H1 (cell line): ENCODE measurements at regions not wholly inside any gene's neighbourhood (a gene's known extent, or its start where the extent isn't known, plus 50 kb on each side); places are given as distances from the start of the nearest gene placed in this dataset.

Experiments used
- CTCF ChIA-PET: fragments of 300-600 bp; sonication (Branson Sonifier 250); formaldehyde crosslinking; loops from one replicate; lab custom pipeline; 2021; ENCODE audit not compliant: partially characterized antibody; lab: Charles Lee
- POLR2A ChIA-PET: fragments of 300-600 bp; sonication (Branson Sonifier 250); formaldehyde crosslinking; loops from one replicate; lab custom pipeline; 2021; ENCODE audit warnings: inconsistent platforms; ENCODE audit not compliant: partially characterized antibody; lab: Charles Lee
- DNase-seq, 2 experiments: peaks; one replicate each; pipeline versions ENCODE4 v3.0.0 to v3.0.0-alpha.2; 2010 to 2022; ENCODE audit warnings: low spot score in 2 of 2, low read depth in 1 of 2, mixed read lengths in 1 of 2
- FAIRE-seq: peaks from 2 replicates; lab custom pipeline; 2011; peaks lifted over from hg19 to GRCh38; lab: Jason Lieb, UNC
- H2AFZ ChIP-seq: 2 replicates; pipeline ENCODE4 v1.8.1; 2012; ENCODE audit warnings: low read length, inconsistent platforms
- H2AK5ac ChIP-seq: 2 replicates; pipeline ENCODE4 v1.6.1; 2013; ENCODE audit warnings: low read depth, low read length
- H2BK120ac ChIP-seq: replicated peaks from 2 replicates; pipeline ENCODE3; 2013; ENCODE audit warnings: low read depth, low read length, inconsistent platforms
- H2BK12ac ChIP-seq: 2 replicates; pipeline ENCODE4 v1.6.1; 2013; ENCODE audit warnings: low read depth, low read length
- H2BK15ac ChIP-seq: 2 replicates; pipeline ENCODE4 v1.6.1; 2013; ENCODE audit warnings: low read length
- H2BK20ac ChIP-seq: 2 replicates; pipeline ENCODE4 v1.6.1; 2013; ENCODE audit warnings: low read length
- H2BK5ac ChIP-seq: 2 replicates; pipeline ENCODE4 v1.6.1; 2013; ENCODE audit warnings: low read depth, low read length
- H3K14ac ChIP-seq: 2 replicates; pipeline ENCODE4 v1.6.1; 2013; ENCODE audit warnings: inconsistent platforms; ENCODE audit not compliant: insufficient read length
- H3K18ac ChIP-seq: 2 replicates; pipeline ENCODE4 v1.6.1; 2013; ENCODE audit warnings: low read length; ENCODE audit errors: extremely low read depth
- H3K23ac ChIP-seq: 2 replicates; pipeline ENCODE4 v1.6.1; 2013; ENCODE audit warnings: inconsistent platforms; ENCODE audit not compliant: insufficient read length
- H3K23me2 ChIP-seq: 2 replicates; pipeline ENCODE4 v1.6.1; 2013; ENCODE audit warnings: low read depth, low read length
- H3K27ac ChIP-seq: 2 replicates; pipeline ENCODE4 v1.6.1; 2011; ENCODE audit warnings: low read depth, low read length, inconsistent platforms
- H3K27me3 ChIP-seq, 4 experiments: replicated peaks in 1 of 4; 1 replicate in 1 of 4; 2 replicates in 3 of 4; pipeline versions ENCODE4 v1.6.1 to v1.8.1; 2011 to 2013; ENCODE audit warnings: low read length in 3 of 4, mild to moderate bottlenecking in 3 of 4, inconsistent platforms in 2 of 4, mixed read lengths in 2 of 4, moderate library complexity in 1 of 4; ENCODE audit not compliant: control insufficient read depth in 3 of 4, insufficient read depth in 3 of 4; ENCODE audit errors: extremely low read depth in 1 of 4
- H3K36me3 ChIP-seq, 4 experiments: 2 replicates each; pipeline versions ENCODE4 v1.6.1 to v1.8.1; 2011 to 2013; ENCODE audit warnings: mild to moderate bottlenecking in 4 of 4, low read length in 3 of 4, moderate library complexity in 2 of 4, control low read depth in 1 of 4, inconsistent platforms in 1 of 4; ENCODE audit not compliant: insufficient read depth in 4 of 4, control insufficient read depth in 2 of 4
- H3K4ac ChIP-seq: replicated peaks from 2 replicates; pipeline ENCODE3; 2013; ENCODE audit warnings: low read length, low read depth, mixed read lengths, inconsistent platforms; ENCODE audit not compliant: insufficient read length
- H3K4me1 ChIP-seq, 4 experiments: replicated peaks in 1 of 4; 1 replicate in 1 of 4; 2 replicates in 3 of 4; pipeline versions ENCODE4 v1.6.1 to v1.8.1; 2011 to 2013; ENCODE audit warnings: low read length in 3 of 4, inconsistent platforms in 2 of 4, mixed read lengths in 1 of 4; ENCODE audit not compliant: insufficient read depth in 4 of 4, control insufficient read depth in 3 of 4
- H3K4me2 ChIP-seq, 2 experiments: 2 replicates each; pipeline versions ENCODE4 v1.6.1 to v1.8.1; 2011 to 2013; ENCODE audit warnings: low read depth in 2 of 2, low read length in 2 of 2, control low read depth in 1 of 2, inconsistent platforms in 1 of 2, mild to moderate bottlenecking in 1 of 2; ENCODE audit not compliant: insufficient read depth in 1 of 2
- H3K4me3 ChIP-seq, 4 experiments: fragments of 200-600, 300-600 bp in 1 of 4; sonication (generic), shearing (Covaris generic), sonication (Bioruptor Twin) in 1 of 4; 2 replicates each; pipeline versions ENCODE4 v1.5.1 to v1.8.1; 2011 to 2016; ENCODE audit warnings: low read length in 4 of 4, low read depth in 3 of 4, control low read depth in 2 of 4, inconsistent platforms in 2 of 4, mild to moderate bottlenecking in 2 of 4, mixed read lengths in 1 of 4, moderate library complexity in 1 of 4; ENCODE audit not compliant: insufficient read depth in 2 of 4; ENCODE audit errors: extremely low read depth in 1 of 4
- H3K56ac ChIP-seq: replicated peaks from 2 replicates; pipeline ENCODE3; 2013; ENCODE audit warnings: low read depth, mild to moderate bottlenecking, mixed read lengths, low read length, inconsistent platforms; ENCODE audit not compliant: insufficient read length
- H3K79me1 ChIP-seq: 2 replicates; pipeline ENCODE4 v1.6.1; 2013; ENCODE audit warnings: low read depth, low read length, control low read depth
- H3K79me2 ChIP-seq, 2 experiments: 2 replicates each; pipeline versions ENCODE4 v1.6.1 to v1.8.1; 2012 to 2013; ENCODE audit warnings: low read length in 2 of 2, mild to moderate bottlenecking in 2 of 2, inconsistent platforms in 1 of 2; ENCODE audit not compliant: insufficient read depth in 2 of 2, control insufficient read depth in 1 of 2
- H3K9ac ChIP-seq, 4 experiments: replicated peaks in 1 of 4; 1 replicate in 1 of 4; 2 replicates in 3 of 4; pipeline versions ENCODE4 v1.6.1 to v1.8.1; 2011 to 2013; ENCODE audit warnings: low read depth in 3 of 4, low read length in 3 of 4, control low read depth in 2 of 4, mild to moderate bottlenecking in 2 of 4, moderate library complexity in 2 of 4, inconsistent platforms in 1 of 4; ENCODE audit errors: extremely low read depth in 1 of 4
- H3K9me3 ChIP-seq, 2 experiments: 2 replicates each; pipeline versions ENCODE4 v1.6.1 to v1.8.1; 2012 to 2013; ENCODE audit warnings: mild to moderate bottlenecking in 2 of 2, moderate library complexity in 2 of 2, control low read depth in 1 of 2, inconsistent platforms in 1 of 2, low read depth in 1 of 2, low read length in 1 of 2, mixed read lengths in 1 of 2; ENCODE audit not compliant: insufficient read depth in 2 of 2
- H4K20me1 ChIP-seq, 2 experiments: replicated peaks in 1 of 2; 2 replicates each; pipeline versions ENCODE3 to v1.8.1; 2011 to 2013; ENCODE audit warnings: inconsistent platforms in 2 of 2, low read length in 2 of 2, mild to moderate bottlenecking in 1 of 2; ENCODE audit not compliant: insufficient read depth in 2 of 2, control insufficient read depth in 1 of 2
- H4K5ac ChIP-seq: 2 replicates; pipeline ENCODE4 v1.6.1; 2013; ENCODE audit warnings: low read length, low read depth, mixed read lengths, inconsistent platforms; ENCODE audit not compliant: insufficient read length
- H4K8ac ChIP-seq: 2 replicates; pipeline ENCODE4 v1.8.0; 2013; ENCODE audit warnings: mild to moderate bottlenecking, moderate library complexity, low read length, inconsistent platforms; ENCODE audit not compliant: insufficient read depth; ENCODE audit errors: extremely low read depth
- H4K91ac ChIP-seq: replicated peaks from 2 replicates; pipeline ENCODE3; 2013; ENCODE audit warnings: low read length, mixed read lengths, inconsistent platforms; ENCODE audit not compliant: insufficient read length
- NANOG ChIP-seq: IDR thresholded peaks from 2 replicates; pipeline ENCODE4 v1.6.1; 2011; ENCODE audit warnings: low read length, low read depth, mild to moderate bottlenecking, inconsistent platforms; ENCODE audit not compliant: insufficient read depth, poor library complexity, severe bottlenecking
- RAD21 ChIP-seq, 2 experiments: IDR thresholded peaks in 1 of 2; conservative IDR thresholded peaks in 1 of 2; 2 replicates each; pipeline ENCODE4 v1.6.1; 2011; ENCODE audit warnings: low read depth in 2 of 2, low read length in 2 of 2, improper control_type of control experiment in 1 of 2, inconsistent platforms in 1 of 2, mild to moderate bottlenecking in 1 of 2, moderate library complexity in 1 of 2
- WGBS, 2 experiments: shearing (Covaris generic) in 1 of 2; methylation state at CpG; one replicate each; pipeline versions ENCODE4 v1.1.6 to v1.1.7; 2013 to 2015; ENCODE audit warnings: low lambda C conversion rate in 2 of 2, mixed read lengths in 2 of 2, inconsistent platforms in 1 of 2, low coverage in 1 of 2, missing lambda C conversion rate in 1 of 2; ENCODE audit not compliant: insufficient replicate concordance in 2 of 2, insufficient coverage in 1 of 2, insufficient read length in 1 of 2; ENCODE audit errors: extremely low coverage in 1 of 2, missing lambda C conversion rate in 1 of 2; 5-methylcytosine and 5-hydroxymethylcytosine counted together
- TF ChIP-seq, protein P1 (sequence below), 3 experiments: IDR thresholded peaks; 1 replicate in 2 of 3; 2 replicates in 1 of 3; pipeline versions ENCODE4 v1.5.1 to v1.6.1; 2011; ENCODE audit warnings: low read length in 3 of 3, mild to moderate bottlenecking in 3 of 3, inconsistent platforms in 2 of 3, low read depth in 1 of 3, moderate library complexity in 1 of 3; ENCODE audit not compliant: insufficient read depth in 1 of 3; ENCODE audit errors: control extremely low read depth in 1 of 3

GRCh38 chr2:81235601-81236000 lies 931.0 kb upstream of the LRRTM1 start:
- TF ChIP-seq NANOG (no peak), RAD21 (IDR thresholded peaks at IDR 0.05 in 1 of 2, conservative IDR thresholded peaks at IDR 0.05 in 1 of 2; ENCODE audit: low read depth in 2 of 2, low read length in 2 of 2) (peak in 1 of 2 experiments; percentile 21; a peak in 2 of 4 replicates)
- TF ChIP-seq, protein P1, sequence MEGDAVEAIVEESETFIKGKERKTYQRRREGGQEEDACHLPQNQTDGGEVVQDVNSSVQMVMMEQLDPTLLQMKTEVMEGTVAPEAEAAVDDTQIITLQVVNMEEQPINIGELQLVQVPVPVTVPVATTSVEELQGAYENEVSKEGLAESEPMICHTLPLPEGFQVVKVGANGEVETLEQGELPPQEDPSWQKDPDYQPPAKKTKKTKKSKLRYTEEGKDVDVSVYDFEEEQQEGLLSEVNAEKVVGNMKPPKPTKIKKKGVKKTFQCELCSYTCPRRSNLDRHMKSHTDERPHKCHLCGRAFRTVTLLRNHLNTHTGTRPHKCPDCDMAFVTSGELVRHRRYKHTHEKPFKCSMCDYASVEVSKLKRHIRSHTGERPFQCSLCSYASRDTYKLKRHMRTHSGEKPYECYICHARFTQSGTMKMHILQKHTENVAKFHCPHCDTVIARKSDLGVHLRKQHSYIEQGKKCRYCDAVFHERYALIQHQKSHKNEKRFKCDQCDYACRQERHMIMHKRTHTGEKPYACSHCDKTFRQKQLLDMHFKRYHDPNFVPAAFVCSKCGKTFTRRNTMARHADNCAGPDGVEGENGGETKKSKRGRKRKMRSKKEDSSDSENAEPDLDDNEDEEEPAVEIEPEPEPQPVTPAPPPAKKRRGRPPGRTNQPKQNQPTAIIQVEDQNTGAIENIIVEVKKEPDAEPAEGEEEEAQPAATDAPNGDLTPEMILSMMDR (IDR thresholded peaks at IDR 0.05; ENCODE audit: control extremely low read depth in 1 of 3, insufficient read depth in 1 of 3, low read depth in 1 of 3, low read length in 3 of 3), result peak in 1 of 3 experiments; percentile 20; a peak in 1 of 4 replicates
- H2BK5ac ChIP-seq, result no peak overlapping the region
- no peak overlapping the region for H4K5ac ChIP-seq
- H3K23ac ChIP-seq, result no peak overlapping the region
- no peaks in the 10 kb centered on the region for H4K20me1 ChIP-seq
- no peak overlapping the region for H2BK20ac ChIP-seq
- no peaks in the 10 kb centered on the region for H3K9me3 ChIP-seq
- H3K79me2 ChIP-seq, result no peaks in the 10 kb centered on the region
- POLR2A ChIA-PET, result no interaction called here
- no peaks in the 10 kb centered on the region for H3K79me1 ChIP-seq
- H2AFZ ChIP-seq, result no peak overlapping the region
- no peak overlapping the region for H2BK120ac ChIP-seq
- H3K4me2 ChIP-seq, result no peak overlapping the region
- H3K4me1 ChIP-seq, result no peaks in the 10 kb centered on the region
- 100% methylated on average over 1 of the region's 1 CpG; no CpG with 5 or more reads in 1 of the 2 experiments for WGBS, 2 experiments
- no peak overlapping the region for H2BK15ac ChIP-seq
- H3K18ac ChIP-seq, result no peak overlapping the region
- H2AK5ac ChIP-seq, result no peak overlapping the region
- no peaks in the 10 kb centered on the region for H3K27me3 ChIP-seq
- CTCF ChIA-PET, result no interaction called here
- H3K4me3 ChIP-seq, result no peak overlapping the region
- no peak for DNase-seq
- H3K23me2 ChIP-seq, result no peaks in the 10 kb centered on the region
- H3K9ac ChIP-seq, result no peak overlapping the region
- H2BK12ac ChIP-seq, result no peak overlapping the region
- no peak overlapping the region for H4K91ac ChIP-seq
- no peak overlapping the region for H3K14ac ChIP-seq
- H3K56ac ChIP-seq, result no peak overlapping the region
- no peak for FAIRE-seq
- no peaks in the 10 kb centered on the region for H3K36me3 ChIP-seq
- H4K8ac ChIP-seq, result no peak overlapping the region
- H3K4ac ChIP-seq, result no peak overlapping the region
- no peak overlapping the region for H3K27ac ChIP-seq
